UCSD-AML1 (cell line): ENCODE measurements at regions not wholly inside any gene's neighbourhood (a gene's known extent, or its start where the extent isn't known, plus 50 kb on each side); places are given as distances from the start of the nearest gene placed in this dataset.
"Not testable (repeated sequence)": the region's sequence is repeated elsewhere in the genome, so short reads cannot be mapped to it uniquely, and the experiment has no call there.

Experiments
- DNase-seq: peaks from one replicate; lab custom pipeline; 2025; ENCODE audit not compliant: unreplicated experiment; lab: John Stamatoyannopoulos, UW

GRCh38 chrX:140342410-140342809 is 162.5 kb downstream of the SOX3 start:
- no peak for DNase-seq

GRCh38 chrX:140337263-140337662 is 167.6 kb downstream of the SOX3 start:
- DNase-seq: no peak

DNA sequence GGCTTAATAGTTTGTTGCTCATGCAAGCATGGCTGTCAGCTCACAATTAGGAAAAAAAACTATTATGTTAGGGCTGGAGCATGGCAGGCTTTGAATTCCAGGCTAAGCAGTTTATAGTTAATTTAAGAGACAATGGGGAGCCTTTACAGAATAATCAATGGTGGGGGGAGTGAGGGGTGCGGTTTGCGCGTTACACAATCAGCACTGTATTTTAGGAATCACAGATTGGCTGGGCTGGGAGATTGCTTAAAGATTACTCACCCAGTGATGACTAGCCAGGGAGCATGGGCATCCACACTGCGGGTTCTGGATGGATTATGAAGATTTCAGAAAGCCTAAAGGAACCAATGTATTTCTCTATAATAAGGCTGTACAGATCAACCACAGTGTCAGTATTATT is 186.6 kb downstream of the SOX3 start:
- DNase-seq: no peak

DNA sequence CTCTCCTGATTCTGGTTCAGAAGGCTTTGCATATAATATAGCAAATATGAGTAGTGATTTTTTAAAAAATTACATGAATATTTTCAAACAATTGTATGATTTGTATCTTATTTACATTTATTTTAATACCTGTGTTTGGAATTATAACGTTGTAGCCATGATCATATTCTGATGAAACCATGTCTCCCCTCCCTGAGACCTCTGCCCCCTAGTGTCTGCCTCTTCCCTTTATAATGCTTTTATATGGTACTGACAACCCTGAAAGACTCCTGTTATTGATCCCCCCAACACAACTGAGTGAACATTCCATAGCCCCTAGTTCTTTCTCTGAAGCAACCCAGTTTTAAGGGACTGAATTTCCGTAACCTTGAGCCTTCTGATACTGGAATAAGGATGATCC is 187.4 kb downstream of the SOX3 start:
- no peak for DNase-seq

DNA sequence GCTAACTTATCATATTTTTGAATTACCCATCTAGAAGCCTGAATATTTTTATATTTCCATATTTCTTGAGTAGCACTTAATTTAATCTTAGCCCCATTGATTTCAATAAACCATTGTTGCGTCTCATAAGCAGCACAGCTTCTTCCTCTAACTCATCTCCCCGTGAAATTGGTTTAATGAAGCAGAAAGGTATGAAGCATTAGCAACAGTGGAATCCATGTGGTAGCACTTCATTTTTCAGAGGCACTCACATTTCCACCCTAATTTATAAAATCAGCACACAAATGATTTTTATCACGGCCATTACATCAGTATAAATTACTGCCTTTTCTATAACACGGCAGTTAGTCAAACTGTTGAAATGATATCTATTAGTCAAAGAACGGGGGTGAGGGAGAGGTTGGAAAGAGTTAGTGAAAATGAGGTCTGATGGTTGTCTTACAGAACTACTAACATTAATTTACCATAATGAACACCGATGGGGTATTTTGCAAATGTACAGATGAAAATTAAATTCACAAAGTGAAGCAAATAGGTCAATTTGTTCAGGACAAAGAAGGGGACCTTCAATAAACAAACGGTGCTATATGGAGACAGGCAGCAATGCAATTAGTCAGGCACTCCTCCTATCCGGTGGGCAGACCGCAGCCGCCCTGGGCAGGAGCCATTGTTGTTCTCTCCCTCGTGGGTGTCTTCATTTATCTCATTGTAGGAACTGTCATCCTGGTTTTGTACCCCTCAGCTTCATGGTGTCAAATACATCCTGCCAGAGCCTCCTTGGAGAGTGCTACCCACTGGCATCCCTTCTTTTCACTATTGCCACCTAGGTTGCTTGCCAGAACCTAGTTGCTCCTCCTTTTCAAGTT is 205.7 kb downstream of the SOX3 start:
- no peak for DNase-seq

- no peak for DNase-seq
Measured at GRCh38 chrX:140297273-140297672, 207.6 kb downstream of the SOX3 start.

DNA sequence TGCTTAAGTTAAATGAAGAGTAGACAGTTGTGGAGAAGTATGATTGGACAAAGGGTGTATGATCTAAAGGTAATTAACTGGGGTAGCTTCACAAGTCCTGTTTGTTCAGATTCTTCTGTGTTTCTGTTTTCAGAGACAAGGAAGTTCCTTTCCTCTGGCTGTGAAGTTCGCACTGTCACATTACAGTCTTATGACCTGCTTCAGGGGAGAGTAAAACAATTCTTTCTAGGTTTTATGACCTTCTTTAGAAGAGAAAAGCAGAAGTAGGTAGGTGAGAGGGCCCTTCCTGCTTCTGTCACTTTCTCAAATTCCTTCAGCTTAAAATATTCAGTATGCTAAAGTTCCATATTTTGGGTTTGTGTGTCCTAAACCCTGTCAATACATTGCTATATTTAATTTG is 211.9 kb downstream of the SOX3 start:
- DNase-seq: no peak

GRCh38 chrX:140292188-140292587 is 212.7 kb downstream of the SOX3 start:
- DNase-seq: no peak

- no peak for DNase-seq
Measured at GRCh38 chrX:140274811-140275525, 229.9 kb downstream of the SOX3 start.

- DNase-seq: no peak
Measured at GRCh38 chrX:140273921-140274320, 230.9 kb downstream of the SOX3 start.

DNA sequence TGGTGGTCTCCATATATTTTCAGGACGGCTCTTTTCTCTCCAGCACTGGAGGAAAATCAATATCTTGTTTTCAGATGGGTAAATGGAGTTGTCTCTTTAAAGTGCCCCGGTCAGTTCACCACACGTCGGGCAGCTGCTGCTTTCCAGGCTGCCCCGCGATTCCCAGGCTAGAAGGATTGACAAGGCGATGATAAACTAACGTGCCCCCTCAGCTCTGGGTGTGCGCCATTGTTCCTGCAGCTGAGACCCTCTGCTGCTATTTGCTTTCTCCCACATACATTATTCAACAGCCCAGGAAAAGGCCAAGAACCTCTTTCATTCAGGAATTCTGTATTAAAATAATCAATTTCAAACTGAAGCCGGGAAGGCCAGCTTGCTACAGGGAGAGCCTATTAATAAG is 254.5 kb downstream of the SOX3 start:
- no peak for DNase-seq

DNA sequence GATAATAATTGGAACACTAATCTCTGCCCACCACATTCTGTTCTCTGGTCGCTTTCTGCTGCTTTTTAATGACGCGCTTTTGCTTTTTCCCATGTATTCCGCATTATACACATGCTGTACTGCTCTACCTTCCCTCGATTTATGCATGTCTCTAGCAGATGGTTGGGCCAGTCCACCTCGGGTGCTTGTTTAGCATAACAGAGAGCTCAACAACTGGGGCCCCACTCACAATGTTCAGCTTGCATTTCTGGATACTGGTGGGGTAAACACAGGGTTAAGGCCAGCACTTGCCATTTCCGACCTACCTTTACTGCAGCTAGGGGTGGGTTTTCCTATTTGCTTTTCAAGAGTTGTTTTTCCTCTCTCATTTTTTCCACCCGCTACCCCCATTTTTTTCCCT is 255.8 kb downstream of the SOX3 start:
- DNase-seq: no peak

DNA sequence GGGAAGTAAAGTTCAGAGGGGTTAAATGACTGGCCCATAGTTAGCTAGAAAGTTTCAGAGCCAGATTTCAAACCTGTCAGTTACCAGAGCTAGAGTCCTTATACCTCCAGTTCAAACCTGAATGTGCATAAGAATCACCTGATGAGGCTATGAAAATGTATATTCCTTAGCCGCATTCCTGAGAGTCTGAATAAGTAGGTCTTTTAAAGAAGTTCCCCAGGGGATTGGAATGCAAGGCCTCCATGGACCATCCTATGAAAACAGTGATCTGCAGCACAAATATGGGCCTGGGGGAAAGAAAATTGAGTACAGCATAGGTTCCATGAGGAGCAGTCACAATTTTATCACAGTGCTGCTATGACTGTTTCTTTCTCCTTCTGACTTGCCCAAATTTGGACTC is 263.9 kb upstream of the CXorf66 start:
- DNase-seq: no peak

GRCh38 chrX:140226037-140226436 is 260.7 kb upstream of the CXorf66 start:
- not testable (repeated sequence) for DNase-seq

- DNase-seq: not testable (repeated sequence)
Measured at GRCh38 chrX:140215894-140216293, 250.6 kb upstream of the CXorf66 start.

DNA sequence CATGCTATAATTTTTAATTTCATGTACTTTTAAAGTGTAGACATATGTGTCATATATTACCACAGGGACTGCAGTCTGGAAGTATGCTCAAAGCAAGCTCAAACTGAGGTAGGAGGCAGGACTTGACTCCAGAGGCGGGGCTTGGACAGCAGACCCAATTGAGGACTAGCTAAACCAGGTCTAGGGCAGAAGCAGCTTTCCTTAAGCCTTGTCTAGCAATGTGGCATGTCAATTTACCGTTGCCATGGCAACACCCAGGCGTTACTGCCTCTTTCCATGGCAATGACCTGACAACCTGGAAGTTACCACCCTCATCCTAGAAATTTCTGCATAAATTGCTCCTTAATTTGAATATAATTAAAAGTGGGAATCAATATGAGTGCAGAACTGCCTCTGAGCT is 249.2 kb upstream of the CXorf66 start:
- not testable (repeated sequence) for DNase-seq

GRCh38 chrX:140206657-140207056 is 241.3 kb upstream of the CXorf66 start:
- DNase-seq: no peak

- DNase-seq: no peak
Measured at GRCh38 chrX:140190441-140191108, 225.3 kb upstream of the CXorf66 start.

DNA sequence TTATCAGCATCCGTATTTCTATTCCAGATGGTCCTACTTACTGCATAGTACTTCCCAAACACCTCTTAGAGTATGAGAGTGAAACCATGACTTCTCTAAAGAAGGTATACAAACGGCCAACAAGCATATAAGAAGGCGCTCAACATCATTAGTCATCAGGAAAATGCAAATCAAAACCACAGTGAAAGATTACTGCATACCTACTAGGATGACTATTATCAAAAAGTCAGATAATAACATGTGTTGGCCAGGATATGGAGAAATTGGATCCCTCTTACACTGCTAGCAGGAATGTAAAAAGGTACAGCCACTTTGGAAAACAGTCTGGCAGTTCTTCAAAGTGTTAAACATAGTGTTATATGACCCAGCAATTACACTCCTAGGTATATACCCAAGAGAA is 215.3 kb upstream of the CXorf66 start:
- DNase-seq: no peak

DNA sequence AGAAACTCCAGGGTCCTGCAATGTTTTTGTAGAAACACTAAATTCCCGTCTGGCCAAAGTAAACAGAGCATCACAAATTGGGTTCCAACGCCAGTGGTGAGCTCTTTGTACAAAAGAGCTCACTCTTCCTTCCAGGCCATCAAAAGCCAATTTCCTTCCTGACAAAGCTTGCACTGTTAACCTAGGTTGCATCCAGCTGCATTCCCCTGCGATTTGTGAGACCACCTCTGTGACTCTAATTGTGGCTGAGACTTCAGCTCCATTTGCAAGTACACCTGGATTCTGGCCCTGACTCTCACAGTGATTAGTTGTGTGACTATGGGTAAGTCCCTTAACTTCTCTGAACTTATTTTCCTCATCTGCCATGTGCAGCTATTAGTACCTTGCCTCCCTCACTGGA is 212.5 kb upstream of the CXorf66 start:
- no peak for DNase-seq

DNA sequence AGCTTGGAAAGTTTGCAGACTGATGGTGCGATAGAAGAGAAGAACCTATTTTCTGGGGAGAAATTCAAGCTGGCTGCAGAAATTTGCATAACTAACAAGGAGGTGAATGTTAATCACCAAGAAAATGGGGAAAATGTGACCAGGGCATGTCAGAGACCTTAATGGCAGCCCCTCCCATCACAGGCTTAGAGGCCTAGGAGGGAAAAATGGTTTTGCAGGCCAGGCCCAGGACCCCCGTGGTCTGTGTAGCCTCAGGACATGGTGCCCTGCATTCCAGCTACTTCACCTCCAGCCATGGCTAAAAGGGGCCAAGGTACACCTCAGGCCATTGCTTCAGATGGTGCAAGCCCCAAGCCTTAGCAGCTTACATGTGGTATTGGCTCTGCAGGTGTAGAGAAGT is 207.1 kb upstream of the CXorf66 start:
- no peak for DNase-seq

DNA sequence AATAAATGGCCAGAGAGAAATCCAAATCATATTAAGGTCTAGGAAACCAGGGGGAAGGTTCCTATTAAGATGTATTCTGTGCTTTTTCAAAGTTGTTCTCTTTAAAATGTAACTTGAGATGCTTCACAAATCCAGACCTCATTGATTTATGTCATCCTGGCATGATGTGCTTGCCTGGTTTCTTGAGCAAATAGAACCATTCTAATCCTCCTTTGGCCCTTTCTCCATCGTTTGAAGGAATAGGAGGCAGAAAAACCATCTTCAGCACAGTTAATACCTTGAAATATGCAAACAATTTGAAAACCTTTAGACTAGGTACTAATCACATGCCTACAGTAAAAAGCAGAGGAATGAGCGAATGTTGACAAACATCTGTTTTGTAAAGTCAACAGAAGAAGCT is 202.2 kb upstream of the CXorf66 start:
- no peak for DNase-seq
